ENCODE measurements at regions not wholly inside any gene's neighbourhood (a gene's known extent, or its start where the extent isn't known, plus 50 kb on each side); places are given as distances from the start of the nearest gene placed in this dataset.
"Not testable (repeated sequence)": the region's sequence is repeated elsewhere in the genome, so short reads cannot be mapped to it uniquely, and the experiment has no call there.

DNA sequence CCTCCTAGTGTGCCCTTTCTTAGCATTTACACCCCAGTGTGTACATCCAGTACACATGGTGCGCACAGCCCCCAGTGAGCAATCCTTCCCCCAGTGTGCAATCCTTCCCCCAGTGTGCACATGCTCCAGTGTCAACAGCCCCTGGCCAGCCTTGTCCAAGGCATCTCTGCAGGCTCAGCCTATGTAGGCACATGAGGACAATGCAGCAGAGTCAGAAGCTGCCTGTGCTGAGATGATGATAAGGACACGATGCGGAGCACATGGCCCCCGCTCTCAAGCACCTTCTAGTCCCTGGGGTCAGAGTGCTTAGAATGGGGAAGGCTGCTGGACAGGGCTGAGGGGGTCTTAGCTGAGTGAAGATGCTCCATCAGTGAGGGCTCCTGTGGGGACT is 69.8 kb downstream of the GADD45G start:
- DNase-seq = no peak

DNA sequence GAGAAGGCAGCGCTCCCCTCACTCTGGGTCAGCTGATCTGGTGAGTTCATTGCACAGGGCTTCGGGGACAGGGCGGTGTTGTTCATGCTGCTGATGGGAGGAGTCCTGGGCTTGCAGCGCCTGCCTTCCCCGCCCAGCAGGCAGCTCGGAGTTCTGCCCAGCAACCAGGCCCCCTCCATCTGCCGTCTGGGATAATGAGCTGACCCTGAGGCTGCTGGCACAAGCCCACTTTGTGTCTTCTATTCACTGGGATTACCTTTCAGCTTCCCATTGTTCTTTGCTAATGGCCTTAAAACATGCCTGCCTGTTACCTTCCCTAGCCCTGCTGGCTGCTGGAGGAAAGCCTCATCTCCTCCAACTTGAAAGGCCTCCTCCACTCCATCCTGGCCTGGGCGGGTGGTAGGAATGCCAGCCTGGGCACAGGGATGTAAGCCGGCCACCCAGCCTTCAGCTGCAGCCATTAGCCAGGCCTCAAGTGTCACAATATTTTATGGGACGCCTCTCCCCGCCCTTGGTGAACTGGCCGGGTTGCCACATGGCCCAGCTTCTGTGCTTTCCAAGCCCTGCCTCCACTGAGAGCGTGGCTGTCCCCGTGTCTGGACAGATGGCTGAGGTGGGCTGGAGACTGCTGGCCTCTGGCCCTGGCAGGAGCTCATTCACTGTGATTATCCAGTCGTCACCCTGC is 70.4 kb downstream of the GADD45G start:
- DNase-seq = no peak

DNA sequence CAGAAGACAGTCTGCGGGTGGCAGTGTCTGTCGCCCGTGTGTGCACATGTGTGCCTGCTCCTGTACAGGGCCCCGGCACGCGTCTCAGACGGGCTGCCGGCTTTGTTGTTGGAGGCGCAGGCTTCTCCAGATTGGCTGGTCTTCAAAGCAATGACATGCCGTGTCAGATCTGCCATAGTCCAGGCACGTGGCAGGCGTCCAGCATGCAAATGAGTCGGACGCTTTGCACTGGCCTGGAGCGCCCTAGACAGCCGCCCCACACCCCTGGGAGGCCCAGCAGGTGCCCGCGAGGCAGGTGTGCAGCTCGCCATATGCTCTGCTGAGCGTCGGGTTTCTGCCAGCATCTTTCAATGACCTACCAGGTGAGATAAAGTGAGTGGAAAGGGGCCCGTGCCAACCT is 71.5 kb downstream of the GADD45G start:
- no peak for DNase-seq

DNA sequence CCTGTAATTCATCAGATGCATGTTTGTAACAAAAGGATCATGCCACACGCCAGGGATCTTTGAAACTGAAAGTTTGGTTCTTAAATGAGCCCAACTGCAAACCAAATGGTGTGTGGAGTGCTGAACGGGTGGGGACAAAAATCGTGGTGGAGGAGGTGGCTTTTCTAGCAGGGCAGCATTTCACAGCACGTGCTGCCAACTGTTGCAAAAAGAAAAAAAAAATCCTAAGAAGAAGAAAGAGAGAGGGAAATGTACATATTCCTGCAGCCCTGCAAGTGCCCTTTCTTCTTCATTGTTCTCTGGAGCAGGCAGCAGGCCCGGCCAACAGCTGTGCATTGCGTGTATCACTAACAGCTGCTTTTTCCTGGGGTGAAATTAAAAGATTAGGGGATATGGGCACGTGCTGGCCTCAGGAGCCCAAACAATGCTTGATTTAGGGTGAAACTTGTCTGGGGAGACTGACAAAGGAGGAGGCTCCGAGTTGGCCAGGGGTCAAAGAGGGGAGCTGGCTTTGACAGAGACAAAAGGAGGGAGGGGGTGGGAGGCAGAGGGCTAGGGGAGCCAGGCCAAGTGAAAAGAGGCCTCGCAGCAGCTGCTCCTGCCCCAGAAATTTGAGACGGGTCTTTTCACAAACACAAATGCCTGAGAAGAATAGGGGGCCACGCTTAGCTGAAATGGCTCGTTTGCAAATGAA is 73.0 kb downstream of the GADD45G start:
- no peak for DNase-seq

DNA sequence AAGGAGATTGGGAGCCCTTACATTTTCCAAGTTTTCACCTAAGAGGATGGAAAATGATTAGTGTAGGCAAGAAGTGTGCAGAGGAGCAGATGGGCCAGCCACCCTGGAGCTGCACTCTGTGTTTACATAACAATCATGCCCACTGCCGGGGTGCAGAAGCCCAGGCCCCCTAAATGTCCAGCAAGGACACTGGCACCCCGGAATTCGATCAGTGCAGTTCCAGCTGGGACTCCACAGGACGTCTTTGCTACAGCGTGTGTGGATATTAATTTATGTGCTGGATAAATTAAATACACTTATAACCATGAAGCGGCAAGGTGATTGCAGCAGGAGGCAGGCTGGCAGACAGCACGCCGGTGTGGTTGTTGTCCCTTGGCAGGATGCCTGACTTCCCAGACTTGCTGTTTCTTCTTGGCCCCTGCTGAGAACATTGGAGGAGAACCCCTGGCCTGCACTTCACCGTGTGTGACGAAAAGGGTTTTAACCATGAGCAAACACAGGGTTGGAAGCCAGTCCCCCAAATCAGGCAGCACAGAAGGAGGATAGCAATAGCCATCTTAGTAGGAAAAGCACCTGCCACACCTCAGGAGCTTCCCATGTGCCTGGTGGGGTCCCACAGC is 73.7 kb downstream of the GADD45G start:
- no peak for DNase-seq

DNA sequence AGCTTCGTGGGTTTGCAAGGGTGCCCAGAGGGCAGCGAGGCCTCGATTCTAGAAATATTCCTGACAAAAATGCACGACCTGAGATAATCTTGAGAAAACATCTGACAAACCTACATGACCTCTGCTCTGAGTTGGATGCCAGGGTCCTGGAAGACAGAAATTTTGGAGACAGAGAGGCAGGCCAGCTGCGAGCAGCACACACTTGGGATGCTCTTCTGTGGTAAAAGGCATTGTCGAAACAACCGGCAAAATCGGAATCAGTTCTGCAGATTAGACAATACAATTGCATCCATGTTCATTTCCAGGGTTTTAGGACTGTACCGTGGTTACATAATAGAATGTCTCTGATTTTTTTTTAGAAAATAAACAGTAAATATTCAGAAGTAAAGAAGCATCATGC is 74.2 kb downstream of the GADD45G start:
- no peak for DNase-seq

DNA sequence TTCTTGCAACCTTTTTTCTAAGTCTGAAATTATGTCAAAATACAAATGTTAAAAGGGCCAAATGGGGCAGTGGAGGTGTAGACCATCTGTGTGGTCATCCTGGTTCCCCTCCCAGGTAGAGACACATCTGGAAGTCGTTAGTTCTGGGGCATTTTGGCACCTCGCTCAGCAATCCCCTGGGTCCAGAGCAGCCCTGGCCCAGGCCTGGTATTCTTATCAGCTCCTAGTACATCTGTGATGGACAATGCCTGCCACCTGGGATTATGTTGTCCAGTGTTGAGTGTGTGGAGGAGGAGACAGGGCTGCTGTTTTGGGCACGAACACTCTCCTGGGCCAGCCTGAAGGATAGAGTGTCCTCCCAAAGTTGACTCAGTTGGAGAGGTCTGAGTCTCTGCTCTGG is 74.8 kb downstream of the GADD45G start:
- DNase-seq = no peak

DNA sequence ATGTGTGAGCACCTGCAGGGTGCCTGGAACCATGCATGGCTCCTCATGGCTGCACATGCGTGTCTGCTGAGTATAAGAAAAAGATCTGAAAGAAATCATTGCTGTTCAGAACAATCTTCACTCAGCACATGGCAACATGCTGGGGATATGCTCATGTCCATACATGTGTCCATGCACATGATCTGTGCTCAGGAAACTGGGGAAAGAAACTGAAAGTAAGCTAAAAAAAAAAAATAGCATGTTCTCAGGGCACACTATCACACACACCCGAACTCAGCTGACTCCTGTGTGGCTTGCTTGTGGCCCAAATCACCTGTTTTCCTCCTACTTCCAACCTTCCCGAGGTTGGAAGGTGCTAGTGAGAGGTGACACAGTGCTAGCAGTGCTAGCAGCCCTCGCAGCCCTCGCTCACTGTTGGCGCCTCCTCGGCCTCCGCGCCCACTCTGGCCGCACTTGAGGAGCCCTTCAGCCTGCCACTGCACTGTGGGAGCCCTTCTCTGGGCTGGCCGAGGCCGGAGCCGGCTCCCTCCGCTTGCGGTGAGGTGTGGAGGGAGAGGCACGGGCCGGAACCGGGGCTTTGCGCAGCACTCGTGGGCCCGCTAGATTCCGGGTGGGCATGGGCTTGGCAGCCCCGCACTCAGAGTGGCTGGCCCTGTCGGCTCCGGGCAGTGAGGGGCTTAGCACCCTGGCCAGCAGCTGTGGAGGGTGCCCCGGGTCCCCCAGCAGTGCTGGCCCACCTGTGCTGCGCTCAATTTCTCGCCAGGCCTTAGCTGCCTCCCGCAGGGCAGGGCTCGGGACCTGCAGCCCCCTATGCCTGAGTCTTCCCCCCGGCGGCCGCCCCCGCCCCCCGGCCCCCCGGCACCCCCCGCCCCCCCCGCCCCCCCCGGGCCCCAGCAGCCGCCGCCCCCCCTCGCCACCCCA is 76.0 kb downstream of the GADD45G start:
- DNase-seq = no peak

DNA sequence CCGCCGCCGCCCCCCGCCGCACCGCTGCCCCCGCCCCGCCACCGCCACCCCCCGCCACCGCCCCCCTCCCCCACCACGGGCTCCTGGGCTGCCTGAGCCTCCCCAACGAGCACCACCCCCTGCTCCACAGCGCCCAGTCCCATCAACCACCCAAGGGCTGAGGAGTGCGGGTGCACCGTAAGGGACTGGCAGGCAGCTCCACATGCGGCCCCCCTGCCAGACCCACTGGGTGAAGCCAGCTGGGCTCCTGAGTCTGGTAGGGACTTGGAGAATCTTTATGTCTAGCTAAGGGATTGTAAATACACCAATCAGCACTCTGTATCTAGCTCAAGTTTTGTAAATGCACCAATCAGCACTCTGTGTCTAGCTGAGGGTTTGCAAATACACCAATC is 76.7 kb downstream of the GADD45G start:
- not testable (repeated sequence) for DNase-seq

DNA sequence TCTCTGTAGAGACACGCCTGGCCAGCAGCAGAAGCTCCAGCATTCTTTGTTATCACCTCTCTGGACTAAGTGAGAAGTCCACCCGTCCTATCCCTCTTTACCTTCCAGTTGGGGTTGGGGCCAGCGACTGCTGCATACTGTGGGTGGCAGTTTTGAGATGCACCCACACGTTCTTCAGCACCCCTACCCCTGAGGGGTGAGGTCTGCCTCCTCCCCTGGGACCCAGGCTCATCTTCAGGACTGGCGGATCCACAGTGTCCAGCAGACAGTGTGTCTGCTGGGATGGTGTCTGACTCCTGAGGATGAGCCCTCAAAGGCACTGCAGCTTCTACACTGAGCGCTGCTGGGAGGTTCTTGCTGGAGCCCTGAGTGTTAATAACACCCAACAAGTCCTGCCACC is 78.8 kb downstream of the GADD45G start:
- no peak for DNase-seq

DNA sequence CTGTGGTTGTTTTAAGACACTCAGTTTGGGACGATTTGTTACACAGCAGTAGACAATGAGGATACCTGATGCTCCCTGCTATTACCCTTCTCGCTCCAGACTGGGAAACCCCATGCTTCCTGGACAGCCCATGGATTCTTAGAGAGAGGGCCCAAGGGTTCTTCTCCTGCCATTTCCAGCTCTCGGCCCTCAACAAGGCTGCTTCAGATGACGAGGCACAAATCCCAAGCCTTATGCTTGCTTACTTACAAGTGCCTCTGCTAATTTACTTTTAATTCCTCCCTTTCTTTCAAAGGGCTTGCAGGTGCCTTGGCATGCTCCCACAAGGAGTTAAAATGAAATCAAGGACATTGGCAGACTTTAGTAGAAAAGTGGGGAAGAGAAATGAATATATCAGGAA is 79.4 kb downstream of the GADD45G start:
- no peak for DNase-seq

DNA sequence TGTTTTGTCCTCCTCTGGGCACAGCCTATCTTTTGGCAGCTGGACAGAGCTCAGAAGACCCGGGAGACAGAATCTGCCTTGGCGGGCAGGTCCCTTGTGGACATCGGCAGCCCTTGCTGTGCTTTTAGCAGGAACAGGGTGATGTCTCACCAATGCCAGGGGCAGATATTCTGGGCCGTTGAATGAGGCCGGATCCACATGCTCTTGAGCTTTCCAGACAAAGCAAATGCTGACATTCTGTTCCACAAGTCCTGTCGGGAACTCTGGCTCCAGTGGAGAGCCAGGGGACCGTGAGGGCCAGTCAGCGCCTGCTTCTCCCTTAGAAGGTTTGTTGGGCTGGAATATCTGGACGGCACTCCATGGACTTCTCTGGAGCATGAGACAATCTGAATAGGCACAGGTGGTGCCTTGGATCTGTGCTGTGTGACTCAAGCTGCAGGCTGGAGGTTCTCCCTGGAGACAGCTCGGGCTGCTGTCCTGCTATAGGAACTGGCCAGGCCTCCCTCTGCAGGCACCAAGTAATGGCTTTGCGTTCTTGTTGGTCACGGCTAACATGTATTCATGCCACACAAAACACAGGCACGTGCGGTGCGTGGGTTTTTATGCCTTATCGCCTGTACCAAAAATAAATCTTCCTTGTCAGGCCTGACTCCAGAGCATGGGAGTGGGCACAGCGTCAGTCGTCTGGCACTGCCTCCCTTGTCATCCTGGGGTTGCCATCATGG is 80.3 kb downstream of the GADD45G start:
- no peak for DNase-seq

DNA sequence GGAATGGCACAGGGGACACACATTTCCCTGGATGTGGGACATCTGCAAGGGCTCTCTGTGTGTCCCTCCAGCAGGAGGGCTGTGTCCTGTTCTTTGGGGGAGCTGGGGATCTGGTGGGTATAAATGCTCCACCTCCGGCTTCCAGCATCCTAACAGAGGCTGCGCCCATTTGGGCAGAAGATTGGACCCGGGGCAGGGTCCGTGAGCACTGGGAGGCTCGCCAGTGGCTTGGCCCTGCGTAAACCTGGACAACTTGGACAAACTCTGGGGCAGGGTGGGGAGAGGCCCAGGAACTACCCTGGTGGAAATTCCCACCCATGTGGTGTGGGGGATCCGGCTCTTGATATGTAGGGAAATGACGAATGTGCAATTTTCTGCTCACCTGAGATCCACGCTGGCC is 80.9 kb downstream of the GADD45G start:
- DNase-seq = no peak

DNA sequence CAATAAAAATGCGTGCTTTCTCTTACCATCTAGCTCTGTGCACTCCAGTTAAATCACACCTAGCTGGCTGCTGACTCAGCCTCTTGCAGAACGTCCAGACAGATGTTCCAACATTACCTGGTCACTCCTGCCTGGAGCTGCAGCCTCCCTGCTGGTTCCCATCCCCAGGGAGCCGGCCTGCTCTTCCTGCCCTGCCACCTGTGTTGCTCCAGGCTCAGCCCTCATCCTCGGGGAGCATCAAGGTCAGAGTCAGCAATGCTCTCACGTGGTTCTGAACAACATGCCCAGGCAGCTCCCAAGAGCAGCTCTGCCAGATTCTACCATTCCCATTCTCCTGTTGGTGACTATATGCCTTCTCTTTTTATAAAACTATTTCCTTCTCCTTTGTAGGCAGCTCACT is 81.3 kb downstream of the GADD45G start:
- DNase-seq = no peak

DNA sequence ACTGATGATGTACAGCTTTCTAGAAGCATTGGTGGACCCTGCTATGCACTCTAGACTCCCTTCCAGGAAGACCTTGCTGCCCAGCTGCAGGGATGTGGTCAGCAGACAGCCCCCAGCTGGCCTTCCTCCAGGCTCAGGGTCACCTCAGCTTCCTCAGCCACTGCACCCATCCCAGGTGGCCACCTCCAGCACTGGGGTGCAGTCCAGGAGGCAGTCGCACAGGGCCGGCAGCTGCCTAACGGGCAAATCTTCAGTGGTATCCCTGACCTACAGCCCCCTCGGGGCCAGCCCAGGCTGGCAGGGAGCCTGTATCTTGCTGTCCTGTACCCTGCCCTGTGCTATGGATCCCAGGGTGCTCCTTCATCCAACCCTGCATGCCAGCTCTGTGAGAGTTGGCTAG is 81.8 kb downstream of the GADD45G start:
- DNase-seq = no peak

DNA sequence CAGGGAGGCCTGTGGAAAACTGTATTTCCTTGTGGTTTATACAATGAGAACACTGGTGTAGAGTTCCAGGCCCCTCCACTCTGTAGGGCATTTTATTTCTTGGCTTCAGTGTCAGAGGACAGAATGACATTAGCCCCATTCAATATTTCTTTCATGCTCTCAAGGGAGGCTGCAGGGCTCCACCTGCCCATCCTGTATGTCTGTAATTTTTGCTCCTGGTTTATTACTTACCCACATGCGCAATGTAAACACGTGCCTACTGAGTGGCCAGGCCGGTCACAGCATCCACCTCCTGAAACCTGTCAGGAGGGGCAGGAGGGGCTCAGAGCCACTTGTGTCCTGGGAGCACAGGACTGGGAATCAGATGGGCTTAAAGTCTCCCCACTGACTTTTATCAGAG is 82.4 kb downstream of the GADD45G start:
- no peak for DNase-seq

DNA sequence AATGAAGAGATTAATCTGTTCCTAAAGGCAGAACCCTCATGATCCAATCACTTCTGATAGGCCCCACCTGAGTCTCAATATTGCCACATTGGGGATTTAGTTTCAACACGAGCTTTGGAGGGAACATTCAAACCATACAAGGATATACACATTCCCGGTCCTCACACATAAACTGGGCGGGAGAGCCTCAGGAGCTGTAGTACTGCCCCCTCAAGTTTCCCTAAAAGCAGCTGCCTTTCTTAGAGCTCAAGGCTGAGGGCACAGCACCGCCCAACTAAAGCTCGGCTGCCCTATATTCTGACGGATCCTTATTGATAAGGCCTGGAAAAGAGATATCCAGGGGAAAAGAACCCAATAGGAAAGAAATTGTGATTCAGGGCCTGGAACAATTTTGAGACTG is 83.0 kb downstream of the GADD45G start:
- DNase-seq = no peak

DNA sequence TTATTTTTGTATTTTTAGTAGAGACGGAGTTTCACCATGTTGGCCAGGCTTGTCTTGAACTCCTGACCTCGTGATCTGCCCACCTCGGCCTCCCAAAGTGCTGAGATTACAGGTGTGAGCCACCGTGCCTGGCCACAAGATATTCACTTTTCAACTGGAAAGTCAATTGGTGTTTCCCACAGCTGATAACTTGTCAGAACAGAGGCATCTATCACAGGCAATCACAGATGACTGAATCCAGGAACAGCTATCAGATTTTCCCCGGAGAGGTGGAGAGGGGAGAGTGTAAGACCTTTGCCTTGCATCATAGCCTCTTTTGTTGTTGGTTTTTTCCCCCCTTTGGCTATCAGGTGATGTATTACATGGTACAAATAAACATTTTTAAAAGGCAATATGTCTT is 84.5 kb downstream of the GADD45G start:
- DNase-seq = not testable (repeated sequence)

DNA sequence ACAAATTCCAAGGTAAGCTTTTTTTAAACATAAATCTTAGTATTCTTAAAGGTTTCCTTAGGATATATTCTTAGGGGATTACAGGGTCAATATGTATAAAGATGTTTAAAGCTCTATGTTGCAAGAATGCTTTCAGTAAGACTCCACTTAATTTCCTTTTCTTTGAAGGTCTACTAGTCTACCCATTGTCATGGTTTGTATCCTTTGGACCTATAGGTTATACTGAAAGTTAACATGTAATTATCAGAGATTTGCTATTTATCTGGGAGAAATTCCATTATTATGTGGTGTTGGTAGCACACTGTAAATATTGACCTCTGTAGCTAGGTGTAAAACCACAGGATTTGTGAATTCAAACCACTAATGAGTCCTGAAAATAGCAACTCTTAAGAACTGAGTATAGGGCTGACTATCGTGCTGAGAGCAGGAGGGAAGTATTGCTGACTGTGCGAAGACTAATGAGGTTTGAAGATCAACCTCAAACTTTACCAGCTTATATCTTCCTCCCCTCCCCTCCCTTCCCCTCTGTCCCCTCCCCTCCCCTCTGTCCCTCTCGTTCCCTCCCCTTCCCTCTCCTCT is 85.6 kb downstream of the GADD45G start:
- DNase-seq = no peak

DNA sequence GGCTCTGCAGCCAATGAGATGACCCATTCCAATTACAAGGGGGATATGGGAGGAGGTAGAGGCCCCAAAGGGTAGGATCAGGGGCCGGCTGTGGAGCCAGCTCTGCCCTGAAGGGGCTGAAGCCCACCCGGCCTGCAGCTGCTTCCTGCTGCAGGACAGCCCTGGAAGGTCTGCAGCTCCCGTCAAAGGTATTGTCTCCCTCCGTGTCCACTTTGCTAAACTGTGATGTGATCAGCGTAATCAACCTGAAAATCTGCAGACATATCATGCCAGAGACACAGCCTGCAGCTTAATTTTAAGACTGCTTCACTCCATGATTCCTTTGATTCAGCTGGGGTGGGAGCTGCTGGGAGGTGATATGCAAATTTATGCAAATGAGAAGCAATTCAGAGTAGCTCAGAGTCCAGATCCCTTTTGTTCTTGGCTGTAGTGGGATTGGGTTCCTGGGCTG is 90.7 kb downstream of the GADD45G start:
- no peak for DNase-seq

DNA sequence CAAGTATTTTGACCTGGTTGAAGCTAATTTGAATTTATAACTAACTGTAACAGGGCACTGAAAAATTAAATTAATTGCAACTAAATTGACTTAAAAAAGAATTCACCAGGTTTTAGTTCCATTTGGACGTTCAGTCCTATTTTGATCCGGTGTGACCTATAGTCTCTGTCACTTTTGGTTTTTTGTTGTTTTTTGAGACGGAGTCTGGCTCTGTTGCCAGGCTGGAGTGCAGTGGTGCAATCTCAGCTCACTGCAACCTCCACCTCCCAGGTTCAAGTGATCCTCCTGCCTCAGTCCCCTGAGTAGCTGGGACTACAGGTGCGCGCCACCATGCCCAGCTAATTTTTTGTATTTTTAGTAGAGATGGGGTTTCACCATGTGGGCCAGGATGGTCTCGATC is 91.2 kb downstream of the GADD45G start:
- not testable (repeated sequence) for DNase-seq

DNA sequence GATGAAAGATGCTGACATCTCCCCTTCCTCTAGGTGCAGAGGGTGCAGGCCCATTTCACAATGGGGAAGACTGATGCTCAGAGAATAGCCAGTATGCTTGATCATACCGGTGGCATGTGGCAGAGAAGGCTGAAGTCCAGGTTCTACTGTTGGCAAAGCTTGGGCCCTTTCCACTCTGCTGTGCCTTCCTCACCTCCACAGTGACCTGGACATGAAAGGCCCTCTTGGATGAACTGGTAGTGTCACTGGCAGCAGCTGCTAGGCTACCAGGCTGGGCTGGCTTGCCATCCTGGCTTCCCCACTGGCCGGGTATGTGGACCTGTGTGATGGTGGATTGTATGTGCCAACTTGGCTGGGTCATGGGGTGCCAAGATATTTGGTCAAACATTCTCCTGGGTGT is 92.0 kb downstream of the GADD45G start:
- DNase-seq = no peak
